RPMI8226 (cell line): ENCODE measurements at regions not wholly inside any gene's neighbourhood (a gene's known extent, or its start where the extent isn't known, plus 50 kb on each side); places are given as distances from the start of the nearest gene placed in this dataset.
"Not testable (repeated sequence)": the region's sequence is repeated elsewhere in the genome, so short reads cannot be mapped to it uniquely, and the experiment has no call there.

Source experiments
- DNase-seq: peaks from one replicate; pipeline ENCODE4 v3.0.0-alpha.2; 2015

GRCh38 chr12:83506841-83507240 lies 820.1 kb downstream of the TMTC2 start:
- no peak for DNase-seq

DNA sequence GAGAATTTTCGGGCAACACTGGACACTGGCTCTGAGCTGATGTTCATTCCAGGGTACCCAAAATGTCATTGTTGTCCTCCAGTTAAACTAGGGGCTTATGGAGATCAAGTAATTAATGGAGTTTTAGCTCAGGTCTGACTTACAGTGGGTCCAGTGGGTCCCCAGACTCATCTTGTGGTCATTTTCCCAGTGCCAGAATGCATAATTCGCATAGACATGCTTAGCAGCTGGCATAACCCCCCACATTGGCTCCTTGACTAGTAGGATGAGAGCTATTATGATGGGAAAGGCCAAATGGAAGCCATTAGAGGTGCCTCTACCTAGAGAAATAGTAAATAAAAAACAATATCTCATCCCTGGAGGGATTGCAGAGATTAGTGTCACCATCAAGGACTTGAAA lies 818.9 kb downstream of the TMTC2 start:
- no peak for DNase-seq

GRCh38 chr12:83499894-83500293 lies 813.2 kb downstream of the TMTC2 start:
- not testable (repeated sequence) for DNase-seq

GRCh38 chr12:83477696-83478095 lies 791.0 kb downstream of the TMTC2 start:
- no peak for DNase-seq

DNA sequence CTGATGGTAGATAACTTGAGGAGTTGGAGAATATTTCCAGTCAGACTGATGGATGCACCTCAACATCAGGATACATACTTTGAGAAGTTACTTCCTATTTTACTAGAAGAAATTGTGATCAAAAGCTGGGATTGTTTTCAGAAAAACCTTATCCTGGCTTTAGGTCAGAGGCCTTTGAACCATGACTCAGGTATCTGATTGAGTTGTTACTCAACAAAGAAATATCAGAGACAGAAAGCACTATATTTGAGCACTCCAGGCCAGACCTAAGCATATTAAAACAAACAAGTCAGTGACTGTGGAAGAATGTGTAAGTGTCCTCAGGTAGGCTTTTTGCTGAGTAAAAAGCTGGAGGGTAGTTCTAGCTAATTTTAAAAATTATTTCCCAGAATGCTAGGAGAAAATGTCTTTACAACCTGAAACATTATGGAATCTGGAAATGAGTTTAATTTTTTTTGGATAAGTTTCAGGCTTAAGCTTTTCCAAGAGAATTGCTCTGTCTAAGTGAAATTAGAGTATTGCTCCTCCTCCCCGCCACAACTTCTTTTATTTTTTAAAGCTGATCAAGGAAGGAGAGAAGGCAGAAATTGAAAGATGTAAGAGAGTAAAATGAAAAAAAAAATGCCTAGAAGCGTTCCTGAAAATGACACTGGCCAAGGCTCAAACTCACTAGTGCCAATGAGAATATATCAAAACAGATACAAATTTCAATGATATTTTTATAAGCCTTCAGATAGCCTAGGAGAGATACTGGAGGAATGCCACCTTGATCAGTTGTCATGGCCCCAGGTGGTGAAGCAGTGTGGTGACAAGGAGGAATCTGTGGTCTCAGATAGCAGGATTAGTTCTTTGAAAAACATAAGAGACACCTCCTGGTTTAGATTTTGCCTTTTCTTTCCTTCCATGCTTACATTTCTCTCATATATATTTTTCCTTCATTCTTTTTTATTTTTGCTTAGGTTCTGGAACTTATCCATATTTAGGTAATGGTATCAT lies 790.3 kb downstream of the TMTC2 start:
- no peak for DNase-seq

GRCh38 chr12:83476006-83476405 lies 789.3 kb downstream of the TMTC2 start:
- DNase-seq: no peak

DNA sequence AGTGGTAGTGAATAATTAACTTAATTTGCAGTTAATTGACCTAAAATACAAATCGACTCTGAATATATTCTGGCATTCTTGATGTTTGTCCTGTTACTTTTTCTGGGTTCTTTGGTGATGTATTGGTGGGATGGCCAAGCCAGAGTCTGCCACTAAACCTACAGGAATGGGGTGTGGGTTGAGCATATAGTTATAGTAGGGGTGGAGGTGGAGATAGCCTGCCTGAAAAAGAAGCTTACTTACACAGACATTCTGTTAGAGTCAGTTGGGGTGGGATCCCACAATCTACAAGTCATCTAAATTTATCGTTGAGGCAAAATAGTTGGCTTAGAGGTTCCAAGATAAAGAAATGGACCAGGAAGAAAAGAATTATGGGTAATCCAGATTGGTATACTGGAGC lies 787.7 kb downstream of the TMTC2 start:
- no peak for DNase-seq

- no peak for DNase-seq
Observed at GRCh38 chr12:83473408-83474095, 786.8 kb downstream of the TMTC2 start.

- DNase-seq: no peak
Observed at GRCh38 chr12:83472772-83473171, 786.1 kb downstream of the TMTC2 start.

- DNase-seq: no peak
Observed at GRCh38 chr12:83472350-83472749, 785.6 kb downstream of the TMTC2 start.

DNA sequence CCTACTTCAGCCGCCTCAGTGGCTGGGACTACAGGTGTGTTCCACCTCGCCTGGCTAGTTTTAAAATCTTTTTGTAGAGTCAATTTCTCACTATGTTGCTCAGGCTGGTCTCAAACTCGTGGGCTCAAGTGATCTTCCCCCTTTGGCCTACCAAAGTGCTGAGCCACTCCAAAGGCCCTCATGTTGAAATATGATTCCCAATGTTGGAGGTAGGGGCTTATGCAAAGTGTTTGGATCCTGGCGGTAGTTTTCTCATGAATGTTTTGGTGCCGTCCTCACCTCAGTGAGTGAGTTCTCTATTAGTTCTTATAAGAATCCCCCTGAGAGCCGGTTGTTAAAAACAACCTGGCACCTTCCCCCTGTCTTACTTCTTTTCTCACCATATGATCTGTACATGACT lies 784.6 kb downstream of the TMTC2 start:
- no peak for DNase-seq

DNA sequence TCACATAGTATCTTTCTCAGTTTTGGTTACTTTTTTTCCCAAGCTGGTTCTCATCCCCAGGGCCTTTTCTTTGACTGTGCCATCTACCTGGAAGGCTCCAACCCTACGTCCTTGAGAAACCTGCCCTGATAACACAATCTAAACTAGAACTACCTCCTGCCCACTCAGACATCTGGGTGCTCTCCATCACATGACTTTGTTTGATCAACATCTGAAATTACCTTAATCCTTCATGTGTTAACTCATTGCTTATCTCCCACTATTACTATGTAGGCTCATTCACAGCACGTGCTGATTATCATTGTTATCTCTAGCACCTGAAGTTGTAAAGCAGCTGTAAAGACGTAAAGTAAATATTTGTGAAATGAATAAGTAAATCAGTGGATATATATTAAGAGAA lies 784.0 kb downstream of the TMTC2 start:
- DNase-seq: no peak

- no peak for DNase-seq
Observed at GRCh38 chr12:83468988-83469908, 782.5 kb downstream of the TMTC2 start.

GRCh38 chr12:83465632-83466031 lies 778.9 kb downstream of the TMTC2 start:
- DNase-seq: no peak

DNA sequence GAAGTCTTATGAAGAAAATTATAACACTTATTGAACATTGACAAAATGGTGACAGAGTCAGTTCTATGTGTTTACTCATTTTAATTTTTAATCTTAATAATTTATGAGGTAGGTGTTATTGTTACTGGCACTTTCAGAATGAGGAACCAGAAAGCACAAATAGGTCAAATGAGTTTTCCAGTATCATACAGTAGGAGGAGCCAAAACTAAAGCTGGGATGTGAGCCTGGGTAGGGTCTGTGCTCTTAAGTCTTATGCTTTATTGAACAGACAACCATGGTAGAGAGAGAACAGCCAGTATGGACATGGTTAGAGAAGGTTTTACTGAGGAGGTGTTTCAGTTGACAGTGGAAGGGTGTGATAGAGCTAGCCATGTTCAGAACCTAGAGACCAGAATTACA lies 775.7 kb downstream of the TMTC2 start:
- DNase-seq: no peak

GRCh38 chr12:83461336-83461935 lies 774.7 kb downstream of the TMTC2 start:
- DNase-seq: no peak

- DNase-seq: no peak
Observed at GRCh38 chr12:83451189-83451588, 764.5 kb downstream of the TMTC2 start.

- no peak for DNase-seq
Observed at GRCh38 chr12:83434600-83434999, 747.9 kb downstream of the TMTC2 start.

DNA sequence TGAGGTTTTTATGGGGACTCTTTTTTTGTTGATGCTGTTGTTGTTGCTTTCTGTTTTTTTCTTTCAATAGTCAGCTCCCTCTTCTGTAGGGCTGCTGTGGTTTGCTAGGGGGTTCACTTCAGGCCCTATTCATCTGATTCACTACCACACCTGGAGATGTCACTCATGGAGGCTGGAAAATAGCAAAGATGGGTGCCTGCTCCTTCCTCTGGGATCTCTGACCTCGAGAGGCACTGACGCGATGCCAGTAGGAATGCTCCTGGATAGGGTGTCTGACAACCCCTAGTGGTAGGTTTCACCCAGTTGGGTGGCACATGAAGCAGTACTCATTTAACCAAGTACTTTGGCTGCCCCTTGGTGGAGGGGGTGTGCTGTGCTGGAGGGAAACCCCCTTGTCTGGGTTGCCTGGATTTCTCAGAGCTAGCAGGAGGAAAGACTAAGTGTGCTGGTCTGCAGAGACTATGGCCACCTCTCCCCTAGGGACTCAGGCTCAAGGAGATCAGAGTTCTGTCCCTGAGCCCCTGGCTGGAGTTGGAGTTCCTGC lies 745.5 kb downstream of the TMTC2 start:
- no peak for DNase-seq

DNA sequence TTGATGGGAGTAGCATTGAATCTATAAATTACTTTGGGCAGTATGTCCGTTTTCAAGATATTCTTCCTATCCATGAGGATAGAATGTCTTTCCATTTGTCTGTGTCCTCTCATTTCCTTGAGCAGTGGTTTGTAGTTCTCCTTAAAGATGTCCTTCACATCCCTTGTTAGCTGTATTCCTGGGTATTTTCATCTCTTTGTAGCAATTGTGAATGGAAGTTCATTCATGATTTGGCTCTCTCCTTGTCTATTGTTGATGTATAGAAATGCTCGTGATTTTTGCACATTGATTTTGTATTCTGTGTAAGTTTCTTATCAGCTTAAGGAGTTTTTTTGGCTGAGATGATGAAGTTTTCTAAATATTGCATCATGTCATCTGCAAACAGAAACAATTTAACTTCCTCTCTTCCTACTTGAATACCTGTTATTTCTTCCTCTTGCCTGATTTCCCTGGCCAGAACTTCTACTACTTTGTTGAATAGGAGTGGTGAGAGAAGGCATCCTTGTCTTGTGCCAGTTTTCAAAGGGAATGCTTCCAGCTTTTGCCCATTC lies 741.0 kb downstream of the TMTC2 start:
- DNase-seq: not testable (repeated sequence)

DNA sequence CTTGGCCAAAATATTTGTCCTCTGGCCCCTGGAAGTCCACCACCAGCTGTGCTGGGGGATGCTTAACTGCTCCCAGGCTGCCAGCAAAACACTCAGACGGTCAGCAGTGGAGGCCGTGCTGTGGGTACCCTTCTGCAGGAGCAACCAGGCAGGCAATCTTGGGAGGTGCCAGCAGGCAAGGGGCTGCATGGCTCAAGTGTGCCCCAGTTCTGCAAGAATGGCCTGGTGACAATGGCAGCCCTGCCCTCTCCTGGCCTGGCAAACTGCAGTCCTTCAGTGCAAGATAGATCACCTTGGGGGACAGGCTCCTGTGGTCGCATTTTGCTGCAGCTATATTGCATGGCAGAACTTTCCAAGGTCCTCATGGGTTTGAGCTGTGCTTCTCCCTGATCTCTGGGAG lies 728.3 kb downstream of the TMTC2 start:
- DNase-seq: no peak

GRCh38 chr12:83408851-83409250 lies 722.1 kb downstream of the TMTC2 start:
- DNase-seq: no peak
